ENCODE measurements at regions not wholly inside any gene's neighbourhood (a gene's known extent, or its start where the extent isn't known, plus 50 kb on each side); places are given as distances from the start of the nearest gene placed in this dataset.

- H3K79me2 ChIP-seq (ENCODE audit: insufficient read depth, low read depth) = no peaks in the 10 kb centered on the region
- H3K4me2 ChIP-seq = no peak overlapping the region
- H3K27ac ChIP-seq = no peak overlapping the region
- H2AFZ ChIP-seq (ENCODE audit: low read depth) = no peak overlapping the region
- no peak overlapping the region for H3K9ac ChIP-seq
- no peaks in the 10 kb centered on the region for H3K4me1 ChIP-seq (ENCODE audit: low read depth, poor library complexity, severe bottlenecking)
- H3K27me3 ChIP-seq (ENCODE audit: insufficient read depth, low read depth) = peaks cover 15% of the 10 kb centered on the region; the same call in 1 of the 2 replicates
- TF ChIP-seq CTCF (conservative IDR thresholded peaks at IDR 0.05; ENCODE audit: low read depth, low read length) = no peak
- no peaks in the 10 kb centered on the region for H3K36me3 ChIP-seq (ENCODE audit: insufficient read depth)
- H4K20me1 ChIP-seq (ENCODE audit: insufficient read depth) = no peaks in the 10 kb centered on the region
- no peak overlapping the region for H3K4me3 ChIP-seq (IDR thresholded peaks at IDR 0.05; ENCODE audit: insufficient read depth, low read depth, low read length)
Observed at GRCh38 chr11:45541693-45542434, 123.6 kb downstream of the CHST1 start.

GRCh38 chr11:45538939-45539338, 126.5 kb downstream of the CHST1 start:
- H3K4me3 ChIP-seq (IDR thresholded peaks at IDR 0.05; ENCODE audit: insufficient read depth, low read depth, low read length) = no peak overlapping the region
- no peak overlapping the region for H2AFZ ChIP-seq (ENCODE audit: low read depth)
- H3K36me3 ChIP-seq (ENCODE audit: insufficient read depth) = no peaks in the 10 kb centered on the region
- H4K20me1 ChIP-seq (ENCODE audit: insufficient read depth) = no peaks in the 10 kb centered on the region
- no peak overlapping the region for H3K9ac ChIP-seq
- peaks cover 15% of the 10 kb centered on the region; the same call in 1 of the 2 replicates for H3K27me3 ChIP-seq (ENCODE audit: insufficient read depth, low read depth)
- no peak overlapping the region for H3K27ac ChIP-seq
- H3K4me2 ChIP-seq = no peak overlapping the region
- no peaks in the 10 kb centered on the region for H3K79me2 ChIP-seq (ENCODE audit: insufficient read depth, low read depth)
- TF ChIP-seq CTCF (conservative IDR thresholded peaks at IDR 0.05; ENCODE audit: low read depth, low read length) = no peak
- H3K4me1 ChIP-seq (ENCODE audit: low read depth, poor library complexity, severe bottlenecking) = no peaks in the 10 kb centered on the region

- Histone ChIP-seq H3K79me2 (ENCODE audit: insufficient read depth, low read depth) (no peaks in the 10 kb centered on the region), H3K4me2 (no peak overlapping the region), H3K9ac (no peak overlapping the region), H4K20me1 (ENCODE audit: insufficient read depth) (no peaks in the 10 kb centered on the region), H3K4me1 (ENCODE audit: low read depth, poor library complexity, severe bottlenecking) (no peaks in the 10 kb centered on the region), H3K27ac (no peak overlapping the region), H3K27me3 (ENCODE audit: insufficient read depth, low read depth) (peaks cover 15% of the 10 kb centered on the region; the same call in 1 of the 2 replicates), H3K4me3 (IDR thresholded peaks at IDR 0.05; ENCODE audit: insufficient read depth, low read depth, low read length) (no peak overlapping the region), H3K36me3 (ENCODE audit: insufficient read depth) (no peaks in the 10 kb centered on the region), H2AFZ (ENCODE audit: low read depth) (no peak overlapping the region)
- TF ChIP-seq CTCF (conservative IDR thresholded peaks at IDR 0.05; ENCODE audit: low read depth, low read length) = no peak
Observed at GRCh38 chr11:45538363-45538762, 127.1 kb downstream of the CHST1 start.

GRCh38 chr11:45537614-45538013, 127.8 kb downstream of the CHST1 start:
- H3K79me2 ChIP-seq (ENCODE audit: insufficient read depth, low read depth) = no peaks in the 10 kb centered on the region
- peaks cover 15% of the 10 kb centered on the region; the same call in 1 of the 2 replicates for H3K27me3 ChIP-seq (ENCODE audit: insufficient read depth, low read depth)
- no peak overlapping the region for H3K4me3 ChIP-seq (IDR thresholded peaks at IDR 0.05; ENCODE audit: insufficient read depth, low read depth, low read length)
- H3K4me1 ChIP-seq (ENCODE audit: low read depth, poor library complexity, severe bottlenecking) = no peaks in the 10 kb centered on the region
- H3K9ac ChIP-seq = no peak overlapping the region
- no peaks in the 10 kb centered on the region for H3K36me3 ChIP-seq (ENCODE audit: insufficient read depth)
- no peaks in the 10 kb centered on the region for H4K20me1 ChIP-seq (ENCODE audit: insufficient read depth)
- no peak overlapping the region for H3K27ac ChIP-seq
- H2AFZ ChIP-seq (ENCODE audit: low read depth) = no peak overlapping the region
- no peak overlapping the region for H3K4me2 ChIP-seq
- TF ChIP-seq CTCF (conservative IDR thresholded peaks at IDR 0.05; ENCODE audit: low read depth, low read length) = no peak

Data from KMS-11 (cell line).